ENCODE measurements at regions not wholly inside any gene's neighbourhood (a gene's known extent, or its start where the extent isn't known, plus 50 kb on each side); places are given as distances from the start of the nearest gene placed in this dataset.

DNA sequence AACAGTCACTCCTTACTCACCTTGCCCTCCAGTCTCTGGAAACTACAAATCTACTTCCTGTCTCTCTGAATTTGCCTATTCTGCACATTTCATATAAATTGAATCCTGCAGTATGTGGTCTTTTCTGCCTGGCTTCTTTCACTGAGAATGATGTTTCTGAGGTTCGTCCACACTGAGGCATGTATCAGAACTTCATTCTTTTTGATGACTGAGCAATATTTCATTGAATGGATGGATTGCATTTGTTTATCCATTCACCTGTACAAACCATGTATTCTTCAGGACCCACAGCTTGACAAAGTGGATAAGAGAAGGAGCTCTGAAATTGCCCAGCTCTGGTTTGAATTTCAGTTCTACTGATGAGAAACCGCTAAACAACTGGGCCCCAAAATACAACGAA is 118.9 kb upstream of the ARRDC4 start:
- DNase-seq, result no peak

DNA sequence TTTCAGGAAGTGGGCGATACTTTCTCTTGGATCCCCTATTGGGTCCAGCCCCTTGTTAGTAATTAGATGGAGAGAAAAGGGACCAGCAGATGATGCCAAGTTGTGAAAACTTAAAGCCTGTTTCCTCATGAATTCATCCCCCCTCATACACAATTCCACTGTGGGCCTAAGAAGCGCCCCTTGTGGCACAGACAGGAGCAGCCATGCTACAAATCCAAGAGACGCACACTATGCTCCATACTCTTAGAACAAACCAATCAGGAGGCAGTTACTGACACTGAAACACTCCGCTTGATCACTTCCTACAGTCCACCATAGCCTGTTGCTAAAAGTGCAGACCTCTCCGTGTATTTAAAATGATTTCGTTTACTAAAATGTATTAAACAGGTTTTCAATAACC is 111.3 kb upstream of the ARRDC4 start:
- DNase-seq, result no peak

DNA sequence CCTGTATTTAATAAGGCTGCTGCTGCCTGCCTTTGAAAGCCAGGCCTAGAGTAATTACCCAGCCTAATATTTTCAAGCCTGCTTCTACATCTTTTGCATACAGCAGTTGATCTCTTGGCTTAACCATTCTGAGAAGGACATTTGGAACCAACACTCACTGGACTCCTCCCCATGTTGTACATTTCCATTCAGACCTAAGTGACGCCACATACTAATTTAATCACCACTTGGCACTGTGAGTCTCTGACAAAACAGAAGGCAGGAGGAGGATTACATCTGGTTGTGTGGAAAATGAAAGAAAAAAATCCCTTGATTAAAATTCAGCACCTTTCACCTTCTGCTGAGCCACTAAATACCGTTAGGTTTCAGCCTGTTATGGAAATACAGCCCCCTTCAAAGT is 102.2 kb upstream of the ARRDC4 start:
- DNase-seq, result no peak

DNA sequence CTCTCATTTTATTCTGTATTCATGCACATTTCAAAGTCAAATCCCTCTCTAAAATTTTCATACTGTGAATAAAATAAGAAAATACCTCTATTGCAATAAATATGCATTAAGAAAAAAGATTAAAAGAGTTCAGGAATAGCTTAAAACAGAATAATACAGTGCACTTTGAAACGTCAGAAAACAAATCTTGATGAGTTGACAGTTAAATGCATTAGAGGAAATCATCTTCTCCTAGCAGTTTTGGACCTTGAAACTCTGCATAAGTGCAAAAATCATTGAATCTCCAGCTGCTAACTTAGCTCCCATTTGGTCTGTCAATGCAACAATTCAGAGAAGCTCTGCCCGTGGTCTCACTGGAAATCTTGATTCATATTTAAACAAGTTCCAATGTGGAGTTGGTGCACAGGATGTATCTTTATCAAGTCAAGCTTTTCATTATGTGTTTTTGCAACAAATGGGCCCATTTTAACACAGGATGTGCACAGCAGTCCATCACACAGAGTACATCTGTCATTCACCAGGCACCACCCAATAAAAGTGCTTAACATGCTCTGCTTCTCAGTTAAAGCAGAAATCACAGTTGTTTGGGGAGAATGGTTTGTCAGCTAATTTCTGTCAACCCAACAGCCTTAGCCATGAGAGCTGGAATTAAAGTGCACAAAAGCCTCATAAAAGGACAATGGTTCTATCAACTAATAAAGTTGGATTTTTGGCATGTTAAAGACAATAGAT is 98.8 kb upstream of the ARRDC4 start:
- DNase-seq, result no peak

DNA sequence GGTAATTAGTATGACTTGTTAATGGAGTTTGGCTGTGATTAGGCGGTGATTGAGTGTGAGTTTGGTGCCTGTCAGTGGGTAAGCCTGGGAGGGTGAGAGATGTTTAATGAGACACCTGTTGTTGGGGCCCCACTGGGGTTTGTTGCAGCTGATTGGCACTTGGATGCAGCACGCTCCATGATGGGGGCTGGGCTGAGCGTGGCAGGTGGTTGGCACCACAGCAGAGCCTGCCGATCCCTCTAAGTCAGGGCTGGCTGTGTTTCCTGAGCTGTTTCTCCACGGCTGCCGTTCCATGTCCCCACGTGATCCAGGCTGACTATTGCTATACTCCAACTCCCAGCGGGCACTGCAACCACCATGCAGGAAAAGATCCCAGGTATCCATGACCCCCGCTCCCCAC is 93.5 kb upstream of the ARRDC4 start:
- DNase-seq, result peak in 1 of 2 experiments; percentile 54

DNA sequence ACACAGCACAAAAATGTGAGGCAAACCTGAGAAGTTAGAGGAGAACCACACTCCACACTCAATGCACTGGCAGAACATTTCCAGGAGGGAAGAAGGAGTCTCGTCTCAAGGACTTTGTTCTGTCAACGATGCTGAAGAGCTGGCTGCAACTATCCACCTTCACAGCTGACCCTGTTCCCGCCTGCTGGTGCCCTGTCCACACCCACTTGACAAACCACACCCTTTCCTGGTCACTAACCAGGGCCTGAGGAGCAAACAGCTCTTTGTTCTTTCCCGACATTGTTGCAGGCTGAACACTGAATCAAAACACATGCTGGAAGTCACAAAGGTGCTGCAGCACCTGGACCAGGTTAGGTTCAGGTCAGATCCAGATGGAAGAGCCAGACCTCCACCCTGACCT is 92.6 kb upstream of the ARRDC4 start:
- no peak for DNase-seq

DNA sequence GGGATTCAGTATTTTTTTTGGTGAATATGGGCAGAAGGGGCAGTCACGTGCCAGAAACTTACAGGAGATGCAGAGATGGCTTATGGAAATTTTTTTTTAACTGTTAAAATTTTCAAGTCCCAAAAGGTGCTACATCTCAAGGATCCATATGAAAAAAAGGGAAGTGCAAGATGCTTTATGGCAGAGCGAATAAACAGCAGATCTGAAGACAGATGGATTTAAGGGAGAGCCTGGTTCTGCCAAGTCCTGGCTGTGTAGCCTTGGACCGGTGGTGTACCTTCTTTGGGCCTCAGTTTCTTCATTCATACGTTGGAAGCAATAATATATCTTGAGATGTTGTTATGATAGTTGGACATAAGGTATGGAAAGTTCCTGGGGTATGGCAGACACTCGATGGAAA is 91.5 kb upstream of the ARRDC4 start:
- no peak for DNase-seq

DNA sequence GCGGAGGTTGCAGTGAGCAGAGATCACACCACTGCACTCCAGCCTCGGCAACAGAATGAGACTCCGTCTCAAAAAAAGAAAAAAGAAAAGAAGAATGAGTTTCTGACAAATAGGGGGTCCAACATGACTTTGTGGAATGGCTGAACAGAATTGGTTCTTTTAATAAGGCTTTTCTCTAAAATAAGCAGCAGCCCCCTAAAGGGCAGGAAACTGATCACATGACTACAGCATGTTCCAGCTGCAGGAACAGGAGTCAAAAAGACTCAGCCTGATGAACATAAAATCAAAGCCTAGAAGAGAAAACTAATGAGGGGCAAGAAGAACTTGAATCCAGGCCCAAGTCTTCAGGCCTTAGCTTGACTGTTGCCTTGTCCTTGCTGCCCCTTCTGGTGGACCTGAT is 89.7 kb upstream of the ARRDC4 start:
- DNase-seq, result no peak

DNA sequence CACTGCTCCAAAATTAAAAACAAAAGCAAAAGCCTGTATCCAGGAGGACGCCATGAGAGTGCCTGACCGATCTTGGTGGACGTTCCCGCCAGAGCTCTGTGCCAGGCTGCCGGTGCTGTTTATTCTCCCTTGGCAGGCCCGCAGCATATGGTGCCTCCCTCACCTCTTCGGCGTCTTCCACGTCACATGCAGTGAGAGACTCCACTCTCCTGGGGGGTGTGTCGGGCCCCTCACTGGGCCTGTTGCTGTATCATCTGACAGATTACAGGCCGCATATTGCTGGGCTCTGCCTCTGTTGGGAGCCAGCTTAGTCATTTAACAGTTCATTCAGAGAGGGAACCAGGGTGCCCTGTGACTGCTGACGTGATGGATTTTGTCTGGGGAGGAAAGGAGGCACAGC is 86.4 kb upstream of the ARRDC4 start:
- no peak for DNase-seq

DNA sequence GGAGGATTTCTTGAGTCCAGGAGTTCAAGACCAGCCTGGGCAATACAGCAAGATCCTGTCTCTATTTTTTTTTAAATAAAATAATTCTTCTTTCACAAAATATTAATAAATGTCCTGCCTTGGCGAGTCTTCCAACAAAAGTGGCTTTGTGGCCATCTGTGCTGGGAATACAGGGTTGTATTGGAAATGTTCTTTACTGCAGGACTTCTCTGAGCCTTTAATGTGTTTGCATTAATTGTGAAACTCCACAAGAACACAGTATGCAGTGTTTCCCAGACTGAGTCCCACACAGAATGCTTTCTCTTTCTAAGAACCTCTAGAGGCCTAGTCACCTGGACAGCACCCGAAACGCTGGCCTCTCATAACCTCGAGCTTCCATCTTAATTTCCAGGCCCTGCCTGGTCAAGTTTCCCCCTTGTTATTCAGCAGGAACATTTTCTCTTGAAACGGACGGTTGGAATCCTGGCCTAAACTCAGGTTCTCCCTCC is 85.4 kb upstream of the ARRDC4 start:
- no peak for DNase-seq

DNA sequence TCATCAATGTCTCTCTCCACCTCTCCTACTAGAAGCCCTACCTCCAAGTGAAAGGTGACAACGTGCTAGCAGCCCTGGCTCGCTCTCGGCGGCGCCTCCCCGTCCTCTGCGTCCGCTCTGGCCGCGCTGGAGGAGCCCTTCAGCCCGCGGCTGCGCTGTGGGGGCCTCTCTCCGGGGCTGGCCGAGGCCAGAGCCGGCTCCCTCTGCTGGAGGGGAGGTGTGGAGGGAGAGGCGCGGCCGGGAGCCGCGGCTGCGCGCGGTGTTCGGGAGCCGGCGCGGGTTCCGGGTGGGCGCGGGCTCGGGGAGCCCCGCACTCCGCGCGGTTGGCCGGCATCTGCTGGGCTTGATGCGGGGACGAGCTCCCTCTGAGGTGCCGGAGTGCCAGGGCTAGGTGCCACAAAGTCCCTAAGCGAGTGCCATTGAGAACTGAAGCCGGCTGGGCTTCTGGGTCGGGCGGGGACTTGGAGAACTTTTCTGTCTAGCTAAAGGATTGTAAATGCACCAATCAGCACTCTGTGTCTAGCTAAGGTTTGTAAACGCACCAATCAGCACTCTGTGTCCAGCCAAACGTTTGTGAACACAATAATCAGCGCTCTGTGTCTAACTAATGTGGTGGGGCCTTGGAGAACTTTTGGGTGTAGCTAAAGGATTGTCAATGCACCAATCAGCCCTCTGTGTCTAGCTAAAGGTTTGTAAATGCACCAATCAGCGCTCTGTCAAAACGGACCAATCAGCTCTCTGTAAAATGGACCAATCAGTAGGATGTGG is 84.8 kb upstream of the ARRDC4 start:
- DNase-seq, result no peak

DNA sequence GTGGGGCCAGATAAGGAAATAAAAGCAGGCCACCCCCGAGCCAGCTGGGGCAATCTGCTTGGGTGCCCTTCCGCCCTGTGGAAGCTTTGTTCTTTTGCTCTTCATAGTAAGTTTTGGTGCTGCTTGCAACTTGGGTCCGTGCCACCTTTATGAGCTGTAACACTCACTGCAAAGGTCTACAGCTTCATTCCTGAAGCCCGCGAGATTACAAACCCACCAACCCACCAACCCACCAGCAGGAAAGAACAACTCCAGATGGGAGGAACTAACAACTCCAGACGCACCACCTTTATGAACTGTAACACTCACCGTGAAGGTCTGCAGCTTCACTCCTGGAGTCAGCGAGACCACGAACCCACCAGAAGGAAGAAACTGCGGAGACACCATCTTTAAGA is 84.2 kb upstream of the ARRDC4 start:
- no peak for DNase-seq

DNA sequence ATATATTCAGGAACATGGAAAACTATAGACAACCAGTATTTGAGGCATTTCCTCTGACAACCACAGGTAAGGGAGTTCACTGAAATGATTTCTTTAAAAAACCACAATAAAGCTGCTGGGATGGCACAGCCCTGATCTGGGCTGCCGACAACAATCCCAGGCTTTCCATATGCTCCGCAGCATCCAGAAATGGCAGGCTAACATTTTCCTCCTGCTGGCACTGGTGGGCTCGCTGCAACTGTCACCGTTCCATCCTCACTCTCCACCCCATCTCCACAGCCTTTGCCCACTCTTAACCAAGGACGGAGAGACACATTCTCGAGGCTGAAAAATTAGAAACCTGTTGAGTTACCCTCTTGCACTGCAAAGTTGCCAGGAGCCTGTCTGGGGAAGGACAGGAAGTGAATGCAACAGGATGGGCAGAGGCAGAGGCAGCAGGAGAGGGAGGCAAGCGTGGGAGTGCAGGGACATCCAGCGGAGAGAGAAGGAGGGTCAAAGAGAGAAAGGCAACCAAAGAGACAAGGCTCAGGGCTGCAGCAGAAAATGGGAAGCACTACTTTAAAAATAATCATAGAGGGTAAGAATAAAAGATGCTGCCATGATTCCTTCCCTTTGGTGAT is 79.0 kb upstream of the ARRDC4 start:
- no peak for DNase-seq

DNA sequence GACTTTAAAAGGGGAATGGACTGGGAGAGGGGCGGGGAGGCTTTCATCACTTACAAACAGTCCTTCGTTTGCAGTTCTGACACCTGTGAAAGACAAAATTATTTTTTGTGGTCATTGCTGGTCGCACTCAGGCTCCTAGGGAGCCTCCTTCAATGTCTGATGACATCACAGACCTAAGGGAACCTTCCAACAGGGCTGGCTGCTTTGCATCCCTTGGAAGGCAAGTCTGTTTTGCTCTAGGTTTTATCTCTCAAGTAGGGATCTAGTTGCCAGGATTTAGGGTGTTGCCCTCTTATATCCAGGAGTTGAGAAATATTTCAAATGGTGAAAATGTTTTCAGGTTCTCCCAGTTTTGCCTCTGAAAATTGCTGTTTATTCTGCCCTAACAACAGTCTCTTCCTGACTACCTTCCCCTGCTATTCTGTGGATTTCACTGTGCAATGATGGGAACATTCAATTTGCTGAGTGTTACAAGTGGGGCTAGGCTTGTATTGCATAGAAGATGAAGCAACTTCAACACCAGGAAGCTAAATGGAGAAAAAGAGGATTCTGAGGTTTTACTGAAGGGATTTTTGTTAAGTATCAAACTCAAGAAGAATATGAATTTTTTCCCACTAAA is 75.9 kb upstream of the ARRDC4 start:
- no peak for DNase-seq

DNA sequence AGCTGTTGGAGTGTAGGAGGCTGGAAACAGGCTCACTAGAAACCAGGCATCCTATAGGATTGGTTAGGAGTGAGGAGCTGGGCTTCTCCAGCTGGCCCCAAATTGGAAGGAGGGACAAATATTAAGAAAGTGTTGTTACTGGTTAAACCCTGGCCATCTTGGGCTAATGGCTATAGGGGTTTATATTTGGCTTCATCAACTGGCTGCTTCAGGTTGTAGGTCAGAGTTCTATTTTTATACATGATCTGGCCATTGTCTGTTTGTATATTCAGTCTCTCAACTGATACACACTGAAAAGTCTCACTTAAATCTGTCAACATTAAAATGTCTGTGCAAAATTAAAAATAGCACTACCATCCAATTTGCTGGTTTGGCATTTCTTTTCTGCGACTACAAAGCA is 70.2 kb upstream of the ARRDC4 start:
- no peak for DNase-seq

DNA sequence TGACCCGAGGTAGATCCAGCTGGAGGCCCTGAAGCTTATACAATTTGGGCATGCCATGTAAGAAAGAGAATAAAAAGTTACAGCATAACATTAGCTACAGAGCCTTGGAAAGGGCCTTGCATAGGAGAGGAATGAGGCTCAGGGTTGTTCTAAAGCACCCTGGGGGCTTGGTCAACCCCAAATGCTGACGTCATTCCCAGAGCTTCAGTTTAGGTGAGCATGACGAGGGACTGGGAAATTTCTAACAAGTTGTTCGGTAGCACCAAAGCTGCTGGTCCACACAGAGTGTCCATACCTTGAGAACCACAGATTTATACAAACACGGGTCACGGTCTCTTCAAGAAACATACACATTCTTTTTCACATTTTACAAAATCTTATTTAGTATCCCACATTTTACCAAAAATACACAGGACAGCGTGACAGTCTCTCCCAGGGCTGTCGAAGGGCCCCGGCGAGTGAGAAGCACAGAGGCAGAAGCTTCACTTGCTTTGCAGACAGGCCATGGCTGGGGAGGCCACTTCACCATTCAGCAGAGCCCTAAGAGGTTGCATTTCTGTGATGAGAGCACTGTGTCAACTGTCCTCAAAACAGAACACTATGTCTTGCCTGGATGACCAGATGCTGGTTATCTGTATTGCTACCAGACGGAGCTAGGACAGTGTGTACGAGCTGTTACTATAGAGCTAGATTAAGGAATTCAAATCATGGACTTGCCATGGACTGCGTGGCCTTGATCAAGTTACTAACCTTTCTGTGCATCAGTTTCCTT is 68.2 kb upstream of the ARRDC4 start:
- DNase-seq, result no peak

DNA sequence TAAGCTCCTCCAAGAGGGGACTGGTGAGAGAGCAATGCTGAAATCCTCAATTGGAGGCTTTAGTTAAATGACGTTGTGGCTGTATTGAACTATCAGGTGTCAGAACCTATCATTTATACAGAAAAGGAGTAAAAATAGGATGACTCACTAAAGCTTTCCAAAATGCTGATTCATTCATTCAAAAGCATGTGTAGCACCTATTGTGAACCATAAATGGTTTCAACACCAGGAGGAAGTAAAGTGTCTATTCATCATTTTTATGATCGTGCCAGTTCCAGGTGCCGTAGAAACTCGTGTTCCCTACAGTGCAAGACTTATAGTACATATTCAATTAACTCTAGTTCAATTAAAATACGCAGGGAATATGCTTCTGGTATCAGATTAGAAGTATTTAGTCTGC is 66.5 kb upstream of the ARRDC4 start:
- peak; percentile 28 to 69 for DNase-seq

DNA sequence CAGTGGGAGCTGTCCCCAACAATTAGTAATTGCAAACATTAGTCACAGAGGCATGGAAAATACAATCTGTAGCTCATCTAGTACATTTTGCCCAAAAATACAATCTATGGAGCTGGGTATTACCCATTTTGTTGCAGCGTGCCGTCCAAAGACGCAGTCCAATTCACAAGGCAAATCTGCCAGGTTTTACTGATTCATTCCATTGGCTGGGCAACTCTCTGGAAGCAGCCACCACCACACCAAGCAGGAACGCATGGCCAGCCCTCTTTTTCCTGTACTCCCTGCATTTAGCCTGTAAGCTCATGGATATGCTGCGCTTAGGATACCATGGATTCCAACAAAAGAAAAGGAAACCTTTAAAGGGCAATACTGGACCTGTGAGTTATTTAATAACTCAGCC is 60.5 kb upstream of the ARRDC4 start:
- DNase-seq, result no peak

DNA sequence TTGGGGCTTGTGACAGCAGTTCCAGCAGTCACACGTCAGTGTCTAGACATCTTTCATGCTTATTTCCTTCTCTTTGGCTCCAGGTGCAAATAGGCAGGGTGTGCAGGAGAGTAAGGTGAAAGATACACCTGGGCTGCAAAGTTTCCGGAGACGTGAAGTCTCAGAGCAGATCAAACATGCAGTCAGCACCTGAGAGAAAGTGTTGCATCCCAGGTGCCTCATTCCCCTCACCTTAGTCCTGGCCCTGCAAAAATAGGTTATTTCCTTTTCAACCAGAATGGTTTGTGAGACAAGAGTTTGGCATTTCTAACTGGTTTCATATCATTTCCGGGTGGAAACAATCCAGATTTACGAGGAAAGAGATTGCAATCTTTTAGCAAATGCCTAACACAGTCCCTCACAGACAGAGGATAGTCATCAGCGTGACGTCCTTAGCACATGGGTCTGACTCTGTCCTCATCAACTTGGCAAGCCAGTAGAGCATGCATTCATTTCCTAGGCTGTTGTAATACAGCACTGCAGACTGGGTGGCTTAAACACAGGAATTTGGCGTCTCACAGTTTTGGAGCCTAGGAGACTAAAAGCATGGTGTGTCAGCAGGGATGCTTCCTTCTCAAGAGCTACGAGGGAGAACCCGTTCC is 58.2 kb upstream of the ARRDC4 start:
- no peak for DNase-seq

DNA sequence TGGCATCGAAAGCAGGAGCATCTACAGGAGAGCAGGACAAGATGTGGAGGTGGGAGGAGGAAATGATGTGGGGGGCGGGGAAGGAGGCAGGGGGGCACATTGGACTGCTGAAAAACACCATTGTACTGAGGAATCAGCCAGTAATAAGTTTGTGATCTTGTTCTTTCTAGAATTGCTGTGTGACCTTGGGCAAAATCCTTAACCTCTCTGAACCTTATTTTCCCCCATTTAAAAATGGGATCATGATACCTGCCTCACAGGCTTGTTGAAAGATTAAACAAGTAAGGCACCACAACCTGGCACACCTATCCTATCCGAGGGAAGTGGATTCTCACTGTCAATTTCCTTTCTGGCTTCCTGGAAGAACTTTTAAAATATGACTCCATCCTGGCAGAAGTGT is 56.9 kb upstream of the ARRDC4 start:
- no peak for DNase-seq

DNA sequence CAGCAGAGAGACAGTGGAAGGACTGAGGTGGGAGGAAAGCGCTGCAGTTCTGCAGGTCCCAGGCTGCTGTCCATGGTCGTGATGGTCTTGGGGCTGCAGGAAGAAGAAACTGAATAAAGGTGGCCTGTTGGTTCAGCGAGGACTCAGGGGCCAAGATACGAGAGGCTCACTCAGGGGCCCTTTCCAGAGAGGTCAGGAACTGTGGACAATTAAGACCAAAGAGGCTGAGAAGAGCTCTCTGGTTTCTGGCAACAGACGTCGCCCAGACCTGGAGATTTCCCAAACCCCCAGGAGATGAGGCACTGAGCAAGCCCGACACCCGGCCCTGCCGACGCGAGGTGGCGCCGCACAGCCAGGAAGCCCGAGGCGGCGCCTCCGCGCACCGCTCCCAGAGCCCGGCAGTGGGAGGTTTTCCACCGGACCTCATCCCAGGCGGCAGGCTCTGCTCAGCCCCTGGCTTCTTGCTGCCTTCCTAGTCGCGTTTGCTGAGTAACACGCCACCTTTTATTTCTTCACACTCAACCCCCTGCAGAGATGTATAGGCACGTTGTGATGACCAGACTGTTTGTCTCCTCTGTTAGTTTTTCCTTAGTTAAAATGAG is 56.4 kb upstream of the ARRDC4 start:
- DNase-seq, result peak; percentile 69 to 82

Data from NCI-H2081 (cell line).